T-helper 17 cell (primary cell): ENCODE measurements at regions not wholly inside any gene's neighbourhood (a gene's known extent, or its start where the extent isn't known, plus 50 kb on each side); places are given as distances from the start of the nearest gene placed in this dataset.

ENCODE experiments used
- ATAC-seq: fragments of 150-1000 bp; cut with Tn5 transposase; 2 replicates; pipeline ENCODE4 v1.10.0; 2021; ENCODE audit warnings: mild to moderate bottlenecking, moderate library complexity
- DNase-seq, 3 donors: peaks; one replicate each; pipeline versions ENCODE4 v3.0.0 to v3.0.0-alpha.2; 2020 to 2021
- H3K9me3 ChIP-seq: one replicate; pipeline ENCODE4 v1.7.0; 2013; ENCODE audit warnings: low read length, mild to moderate bottlenecking; ENCODE audit not compliant: control insufficient read depth, poor library complexity, severe bottlenecking
- H3K27ac Mint-ChIP-seq: one replicate; pipeline ENCODE4 v1.8.0; 2022; ENCODE audit warnings: mild to moderate bottlenecking, moderate library complexity, mixed read lengths
- H3K27me3 Mint-ChIP-seq: one replicate; pipeline ENCODE4 v1.8.0; 2022; ENCODE audit warnings: mixed read lengths
- H3K36me3 Mint-ChIP-seq: one replicate; pipeline ENCODE4 v1.8.0; 2022; ENCODE audit warnings: low read depth, mixed read lengths
- H3K4me1 Mint-ChIP-seq: one replicate; pipeline ENCODE4 v1.8.0; 2022; ENCODE audit warnings: mild to moderate bottlenecking, mixed read lengths
- H3K4me3 Mint-ChIP-seq: one replicate; pipeline ENCODE4 v1.8.0; 2022; ENCODE audit warnings: mild to moderate bottlenecking, moderate library complexity, mixed read lengths

DNA sequence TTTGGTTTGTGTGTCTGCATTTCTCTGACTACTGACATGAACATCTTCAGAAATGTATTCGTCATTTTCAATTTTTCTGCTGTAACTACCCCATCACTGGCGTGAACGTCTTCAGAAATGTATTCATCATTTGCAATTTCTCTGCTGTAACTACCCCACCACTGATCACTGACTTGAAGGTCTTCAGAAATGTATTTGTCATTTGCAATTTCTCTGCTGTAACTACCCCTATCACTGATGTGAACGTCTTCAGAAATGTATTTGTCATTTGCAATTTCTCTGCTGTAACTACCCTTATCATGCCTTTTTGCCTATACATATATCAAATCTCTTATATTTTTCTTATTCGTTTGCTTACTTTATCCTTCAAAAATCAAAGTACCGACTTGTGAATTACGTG, 274.0 kb downstream of the EFNB2 start:
- no peaks in the 10 kb centered on the region for H3K4me1 Mint-ChIP-seq
- H3K36me3 Mint-ChIP-seq, result no peaks in the 10 kb centered on the region
- DNase-seq (no peak), ATAC-seq (no peak)
- no peak overlapping the region for H3K27ac Mint-ChIP-seq
- H3K4me3 Mint-ChIP-seq, result no peak overlapping the region
- H3K9me3 ChIP-seq, result no peaks in the 10 kb centered on the region
- H3K27me3 Mint-ChIP-seq, result no peaks in the 10 kb centered on the region

DNA sequence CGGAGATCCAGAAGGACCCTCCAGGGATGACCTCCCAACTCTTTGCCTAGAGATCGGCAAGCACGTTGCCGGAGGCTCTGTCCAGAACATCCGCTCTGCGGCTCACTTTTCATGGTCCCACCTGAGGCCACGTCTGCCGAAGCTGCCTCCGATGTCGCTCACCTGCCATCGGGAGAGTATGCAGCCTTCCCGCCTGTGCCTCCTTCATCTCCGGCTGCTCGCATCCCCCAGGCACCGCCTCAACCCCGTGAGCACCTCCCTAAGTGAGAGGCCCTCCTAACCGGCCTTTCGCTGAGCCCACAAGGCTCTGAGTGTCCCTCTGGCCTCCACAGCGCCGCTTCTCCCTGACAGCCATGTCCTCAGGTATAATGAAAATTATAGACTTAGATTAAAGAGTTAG, 275.1 kb downstream of the EFNB2 start:
- H3K4me3 Mint-ChIP-seq, result no peak overlapping the region
- no peak overlapping the region for H3K27ac Mint-ChIP-seq
- DNase-seq (no peak), ATAC-seq (no peak)
- H3K27me3 Mint-ChIP-seq, result no peaks in the 10 kb centered on the region
- no peaks in the 10 kb centered on the region for H3K36me3 Mint-ChIP-seq
- H3K4me1 Mint-ChIP-seq, result no peaks in the 10 kb centered on the region
- H3K9me3 ChIP-seq, result no peaks in the 10 kb centered on the region

DNA sequence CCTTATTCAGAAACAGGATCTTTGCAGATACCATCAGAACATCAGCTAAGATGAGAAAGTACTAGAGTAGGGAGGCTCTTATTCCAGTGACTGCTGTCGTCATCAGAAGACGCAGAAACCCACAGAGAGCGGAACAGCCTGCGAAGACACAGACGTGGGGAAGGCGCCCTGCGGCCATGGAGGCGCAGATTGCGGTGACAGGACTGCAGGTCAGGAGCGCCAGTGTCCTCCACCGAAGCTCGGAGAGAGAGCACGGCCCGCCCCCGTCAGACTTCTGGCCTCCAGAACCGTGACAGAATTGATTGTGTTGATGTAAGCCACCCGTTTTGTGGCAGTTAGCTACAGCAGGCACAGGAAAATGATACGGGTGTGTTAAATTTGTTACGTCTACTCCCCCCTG, 275.5 kb downstream of the EFNB2 start:
- H3K4me1 Mint-ChIP-seq, result no peaks in the 10 kb centered on the region
- ATAC-seq (no peak), DNase-seq (no peak)
- H3K4me3 Mint-ChIP-seq, result no peak overlapping the region
- H3K27me3 Mint-ChIP-seq, result no peaks in the 10 kb centered on the region
- H3K27ac Mint-ChIP-seq, result no peak overlapping the region
- H3K9me3 ChIP-seq, result no peaks in the 10 kb centered on the region
- no peaks in the 10 kb centered on the region for H3K36me3 Mint-ChIP-seq

DNA sequence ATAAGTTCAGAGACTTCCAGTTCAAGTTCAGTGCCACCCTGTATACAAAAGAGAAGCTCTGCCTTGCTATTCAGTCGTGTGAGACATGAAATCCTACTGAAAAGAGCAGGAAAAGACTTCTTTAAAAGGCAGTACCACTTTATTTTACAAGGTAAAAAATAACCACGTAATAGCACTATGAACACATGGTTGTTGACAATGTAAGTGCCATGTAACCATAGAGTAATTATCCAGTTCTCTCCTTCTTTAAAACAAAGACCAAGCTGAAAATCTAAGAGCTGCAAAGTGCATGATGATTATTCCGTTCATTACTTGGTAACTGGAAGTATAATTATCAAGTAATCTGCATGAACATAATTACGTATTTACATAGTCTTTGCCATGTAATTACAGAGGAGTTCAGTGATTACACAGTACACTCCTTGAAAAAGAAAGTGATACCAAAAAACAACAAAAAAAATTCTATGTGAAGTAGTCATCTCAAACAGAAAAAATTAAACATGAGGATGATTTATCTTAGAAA, 288.7 kb downstream of the EFNB2 start:
- H3K4me3 Mint-ChIP-seq, result no peak overlapping the region
- ATAC-seq (no peak), DNase-seq (no peak)
- no peak overlapping the region for H3K27ac Mint-ChIP-seq
- no peaks in the 10 kb centered on the region for H3K9me3 ChIP-seq
- peaks cover 13% of the 10 kb centered on the region for H3K27me3 Mint-ChIP-seq
- H3K4me1 Mint-ChIP-seq, result no peaks in the 10 kb centered on the region
- H3K36me3 Mint-ChIP-seq, result no peaks in the 10 kb centered on the region

DNA sequence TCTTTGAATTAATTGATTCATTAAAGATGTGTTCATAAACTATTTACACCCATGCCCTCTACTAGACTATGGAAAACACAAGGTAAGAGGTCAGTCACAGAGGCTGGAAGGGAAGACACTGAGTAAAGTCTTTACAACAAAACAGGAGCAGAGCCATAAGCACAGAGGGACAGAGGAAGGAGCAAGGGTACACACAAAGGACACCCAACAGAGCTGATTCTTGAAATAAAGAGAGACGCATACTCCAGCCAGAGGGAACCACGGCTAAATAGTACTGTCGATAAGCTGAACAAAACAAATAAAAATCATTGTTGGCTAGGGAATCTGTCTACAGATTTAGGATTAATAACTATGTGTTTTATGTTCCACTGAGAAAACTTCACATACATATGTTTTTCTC, 289.2 kb downstream of the EFNB2 start:
- no peaks in the 10 kb centered on the region for H3K4me1 Mint-ChIP-seq
- H3K4me3 Mint-ChIP-seq, result no peak overlapping the region
- H3K36me3 Mint-ChIP-seq, result no peaks in the 10 kb centered on the region
- peaks cover 14% of the 10 kb centered on the region for H3K27me3 Mint-ChIP-seq
- H3K27ac Mint-ChIP-seq, result no peak overlapping the region
- ATAC-seq (no peak), DNase-seq (no peak)
- H3K9me3 ChIP-seq, result no peaks in the 10 kb centered on the region

DNA sequence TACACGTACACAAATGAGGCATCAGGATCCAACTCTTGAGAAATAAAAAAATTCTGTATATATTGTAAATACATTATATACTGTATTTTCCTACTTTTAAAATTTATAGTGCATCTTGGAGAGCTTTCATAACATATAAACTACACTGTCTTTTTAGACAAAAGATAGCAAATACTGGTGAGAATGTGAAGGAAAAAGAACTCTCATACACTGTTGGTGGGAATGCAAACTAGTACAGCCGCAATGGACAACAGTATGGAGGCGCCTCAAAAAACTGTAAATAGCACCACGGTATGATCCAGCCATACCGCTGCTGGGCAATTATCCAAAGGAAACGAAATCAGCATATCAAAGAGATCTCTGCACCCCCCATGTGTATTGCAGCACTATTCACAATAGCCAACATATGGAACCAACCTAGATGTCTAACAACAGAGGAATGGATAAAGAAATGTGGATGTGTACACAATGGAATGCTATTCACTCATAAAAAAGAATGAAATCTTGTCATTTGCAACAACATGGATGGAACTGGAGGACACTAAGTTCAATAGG, 292.4 kb downstream of the EFNB2 start:
- DNase-seq (no peak), ATAC-seq (no peak)
- H3K27ac Mint-ChIP-seq, result no peak overlapping the region
- H3K36me3 Mint-ChIP-seq, result no peaks in the 10 kb centered on the region
- H3K27me3 Mint-ChIP-seq, result peaks cover 14% of the 10 kb centered on the region
- no peaks in the 10 kb centered on the region for H3K4me1 Mint-ChIP-seq
- no peaks in the 10 kb centered on the region for H3K9me3 ChIP-seq
- no peak overlapping the region for H3K4me3 Mint-ChIP-seq

DNA sequence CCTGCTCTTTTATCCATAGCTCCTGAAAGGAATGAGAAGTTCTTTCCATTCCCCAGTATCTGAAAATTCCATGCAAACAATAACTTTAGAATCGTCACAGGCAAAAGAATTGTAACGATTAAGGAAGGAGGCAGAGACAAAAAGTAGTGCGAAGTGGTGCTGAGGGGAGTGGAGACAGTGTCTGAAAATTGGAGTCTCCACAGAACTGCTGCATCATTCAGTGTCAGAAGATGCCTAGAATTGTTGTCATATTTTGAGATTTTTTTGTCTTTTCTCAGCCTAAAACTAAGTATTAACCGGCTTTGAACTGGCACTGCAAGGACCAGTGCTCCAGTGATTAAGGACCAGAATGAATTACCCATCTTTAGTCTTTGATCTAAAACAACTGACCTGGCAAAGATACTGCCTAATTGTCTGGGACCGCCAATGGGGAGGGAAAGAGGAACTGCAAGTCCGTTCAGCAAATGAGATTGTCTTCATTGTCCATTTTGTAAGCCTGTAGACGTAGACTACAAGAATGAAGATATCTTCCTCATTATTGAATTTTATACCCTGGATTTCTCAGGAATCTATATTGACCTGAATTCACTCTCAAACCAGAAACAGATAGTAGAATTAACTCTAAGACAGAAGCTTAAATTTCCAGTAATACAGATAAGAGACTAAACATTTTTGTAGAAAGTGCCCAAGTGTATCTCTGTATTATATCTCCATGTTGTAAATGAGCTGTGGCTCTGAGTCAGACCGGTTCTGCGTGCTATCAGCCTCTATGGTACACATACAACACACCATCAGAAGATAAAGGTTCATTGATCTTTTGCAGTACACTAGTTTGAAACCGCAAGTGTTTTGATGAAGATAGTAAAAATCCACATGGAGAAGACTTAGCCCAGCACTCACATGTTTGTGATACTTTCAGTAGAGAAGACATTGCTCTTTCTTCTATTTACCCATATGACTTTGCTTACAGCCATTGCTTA, 293.2 kb downstream of the EFNB2 start:
- no peak overlapping the region for H3K27ac Mint-ChIP-seq
- no peaks in the 10 kb centered on the region for H3K9me3 ChIP-seq
- H3K36me3 Mint-ChIP-seq, result no peaks in the 10 kb centered on the region
- ATAC-seq (no peak), DNase-seq (no peak)
- H3K27me3 Mint-ChIP-seq, result peaks cover 14% of the 10 kb centered on the region
- H3K4me3 Mint-ChIP-seq, result no peak overlapping the region
- H3K4me1 Mint-ChIP-seq, result no peaks in the 10 kb centered on the region

DNA sequence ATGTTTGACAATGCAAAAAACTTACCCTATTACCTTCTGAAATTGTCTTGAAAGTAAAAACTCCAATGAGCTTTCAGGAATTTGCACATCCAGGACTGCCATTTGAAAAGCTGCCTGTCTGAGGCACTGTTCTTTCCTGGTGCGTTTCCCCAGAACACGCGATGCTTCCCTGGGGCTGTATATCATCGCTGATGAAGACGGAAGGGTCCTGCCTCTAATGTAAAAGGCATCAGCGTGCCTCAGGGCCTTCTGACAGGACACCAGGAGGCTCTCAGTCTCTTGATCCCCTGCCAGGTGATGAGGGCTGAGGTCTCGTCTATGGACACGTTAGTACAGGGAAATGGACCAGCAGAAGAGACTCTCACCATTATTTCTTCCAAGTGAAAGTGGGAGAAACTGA, 296.8 kb downstream of the EFNB2 start:
- H3K27ac Mint-ChIP-seq, result no peak overlapping the region
- H3K9me3 ChIP-seq, result no peaks in the 10 kb centered on the region
- H3K27me3 Mint-ChIP-seq, result peaks cover 19% of the 10 kb centered on the region
- no peaks in the 10 kb centered on the region for H3K4me1 Mint-ChIP-seq
- no peak for ATAC-seq
- H3K4me3 Mint-ChIP-seq, result no peak overlapping the region
- no peaks in the 10 kb centered on the region for H3K36me3 Mint-ChIP-seq
- DNase-seq, result no peak

DNA sequence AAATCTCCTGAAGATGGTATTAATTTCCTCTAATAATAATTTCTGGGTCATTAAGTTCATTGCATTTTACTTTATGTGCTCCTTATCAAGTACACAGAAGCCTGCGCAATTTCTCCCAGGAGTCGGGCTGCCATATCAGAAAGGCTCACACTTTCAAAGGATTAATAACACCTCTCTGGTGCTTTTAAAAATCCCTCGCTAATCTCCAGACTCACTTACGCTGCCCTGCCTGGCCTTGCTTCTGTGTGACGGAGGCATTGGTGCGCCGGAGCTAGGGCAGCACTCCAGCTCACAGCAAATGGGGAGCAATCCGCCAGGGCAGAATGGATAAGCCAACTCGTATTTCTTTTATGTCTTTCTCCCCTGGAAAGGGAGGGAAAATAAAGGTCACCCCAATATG, 300.8 kb downstream of the EFNB2 start:
- no peak for ATAC-seq
- H3K27me3 Mint-ChIP-seq, result peaks cover 6% of the 10 kb centered on the region
- H3K9me3 ChIP-seq, result no peaks in the 10 kb centered on the region

DNA sequence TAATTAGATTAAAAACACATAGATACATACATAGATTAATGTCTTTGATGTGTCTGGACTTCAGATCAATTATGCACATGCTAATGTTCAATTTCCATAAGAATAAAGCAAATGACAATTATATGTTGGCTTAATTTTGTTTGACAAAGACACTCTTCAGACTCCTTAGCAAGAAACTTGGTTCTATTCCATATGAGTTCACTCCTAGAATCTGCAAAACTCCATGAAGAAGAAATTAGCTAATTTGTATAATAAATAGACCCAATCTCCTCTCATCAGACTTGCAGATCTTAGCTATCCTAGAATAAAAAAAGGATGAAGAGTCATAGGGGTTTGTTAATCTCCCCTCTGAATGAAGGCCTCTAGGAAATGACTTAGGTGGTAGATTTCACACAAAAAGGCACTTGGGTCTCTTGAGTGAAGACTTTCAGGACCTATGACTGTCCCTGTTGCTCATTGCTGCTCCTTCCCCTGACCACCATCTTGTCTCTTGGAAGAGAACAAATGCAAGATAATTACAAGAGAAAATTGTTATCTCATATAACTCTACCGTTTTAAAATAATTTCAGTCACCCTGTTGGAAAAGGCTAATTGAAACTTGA, 302.2 kb downstream of the EFNB2 start:
- Mint-ChIP-seq H3K27ac (no peak overlapping the region), H3K36me3 (no peaks in the 10 kb centered on the region), H3K4me3 (no peak overlapping the region), H3K27me3 (peaks cover 6% of the 10 kb centered on the region), H3K4me1 (no peaks in the 10 kb centered on the region)
- H3K9me3 ChIP-seq, result no peaks in the 10 kb centered on the region
- ATAC-seq (no peak), DNase-seq (no peak)

More for the DNA sequence above, 300.8 kb downstream of the EFNB2 start:
- DNase-seq, result no peak
- Mint-ChIP-seq H3K36me3 (no peaks in the 10 kb centered on the region), H3K27ac (no peak overlapping the region), H3K4me3 (no peak overlapping the region), H3K4me1 (no peaks in the 10 kb centered on the region)

DNA sequence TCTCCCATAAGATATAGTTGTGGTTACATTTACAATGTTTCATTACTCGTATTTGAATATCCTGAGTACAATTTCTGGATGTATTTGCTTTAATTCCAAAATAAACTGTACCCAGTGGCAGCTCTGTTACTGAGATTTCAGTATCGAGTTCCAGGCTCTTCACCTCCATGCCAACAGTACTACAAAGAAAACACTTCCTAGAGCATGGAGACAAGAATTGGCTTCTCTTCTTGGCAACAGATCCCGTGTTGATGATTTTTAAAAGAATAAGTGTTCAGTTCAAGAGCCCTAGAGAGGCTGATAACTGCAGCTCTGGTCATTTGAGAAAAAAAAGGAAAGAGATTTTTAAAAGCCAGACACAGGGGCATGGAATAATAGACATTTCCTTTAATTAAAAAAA, 302.8 kb downstream of the EFNB2 start:
- no peaks in the 10 kb centered on the region for H3K9me3 ChIP-seq
- DNase-seq (no peak), ATAC-seq (no peak)
- Mint-ChIP-seq H3K36me3 (no peaks in the 10 kb centered on the region), H3K4me3 (no peak overlapping the region), H3K27ac (no peak overlapping the region), H3K27me3 (peaks cover 6% of the 10 kb centered on the region), H3K4me1 (no peaks in the 10 kb centered on the region)

DNA sequence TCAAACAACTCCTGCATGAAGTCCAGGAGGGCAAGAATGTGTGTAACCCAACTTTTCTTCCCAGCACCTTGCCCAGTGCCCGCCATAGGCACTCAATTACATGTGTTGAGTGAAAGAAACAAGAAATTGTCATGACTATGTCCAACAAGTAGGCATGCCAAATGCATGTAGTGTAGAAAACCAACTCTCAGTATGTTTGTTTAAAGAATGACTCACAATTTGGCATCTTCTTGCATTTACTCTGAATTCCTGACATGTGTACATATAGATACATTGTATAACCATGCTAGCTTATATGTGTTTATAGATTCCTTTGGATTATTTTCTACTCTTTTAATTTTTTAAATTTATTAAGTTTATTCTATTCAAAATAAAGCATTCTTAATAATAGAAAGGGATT, 305.0 kb downstream of the EFNB2 start:
- H3K27ac Mint-ChIP-seq, result no peak overlapping the region
- H3K9me3 ChIP-seq, result no peaks in the 10 kb centered on the region
- H3K27me3 Mint-ChIP-seq, result no peaks in the 10 kb centered on the region
- H3K4me3 Mint-ChIP-seq, result no peak overlapping the region
- no peaks in the 10 kb centered on the region for H3K36me3 Mint-ChIP-seq
- no peak for ATAC-seq
- DNase-seq, result no peak
- no peaks in the 10 kb centered on the region for H3K4me1 Mint-ChIP-seq

DNA sequence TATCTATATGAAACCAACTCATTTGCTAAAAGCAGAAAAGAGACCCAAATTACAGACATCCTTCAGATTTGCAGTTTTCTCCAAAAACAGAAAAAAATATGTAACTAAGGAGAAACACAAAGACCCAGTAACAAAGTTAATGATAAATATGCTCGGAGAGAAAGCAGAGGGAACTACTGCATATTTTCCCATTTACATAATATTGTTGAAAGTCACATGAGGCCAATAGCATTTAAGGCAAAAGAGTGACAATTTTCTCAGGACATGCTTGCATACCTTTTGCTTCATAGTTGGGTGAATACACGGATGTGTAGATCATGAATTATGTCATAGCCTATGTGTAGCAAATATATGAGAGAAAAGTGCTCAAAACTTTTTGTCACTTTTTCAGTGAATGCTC, 310.3 kb downstream of the EFNB2 start:
- ATAC-seq (no peak), DNase-seq (no peak)
- no peaks in the 10 kb centered on the region for H3K36me3 Mint-ChIP-seq
- H3K27ac Mint-ChIP-seq, result no peak overlapping the region
- H3K4me1 Mint-ChIP-seq, result no peaks in the 10 kb centered on the region
- no peaks in the 10 kb centered on the region for H3K27me3 Mint-ChIP-seq
- H3K9me3 ChIP-seq, result no peaks in the 10 kb centered on the region
- H3K4me3 Mint-ChIP-seq, result no peak overlapping the region
